ENCODE measurements at regions not wholly inside any gene's neighbourhood (a gene's known extent, or its start where the extent isn't known, plus 50 kb on each side); places are given as distances from the start of the nearest gene placed in this dataset.

DNA sequence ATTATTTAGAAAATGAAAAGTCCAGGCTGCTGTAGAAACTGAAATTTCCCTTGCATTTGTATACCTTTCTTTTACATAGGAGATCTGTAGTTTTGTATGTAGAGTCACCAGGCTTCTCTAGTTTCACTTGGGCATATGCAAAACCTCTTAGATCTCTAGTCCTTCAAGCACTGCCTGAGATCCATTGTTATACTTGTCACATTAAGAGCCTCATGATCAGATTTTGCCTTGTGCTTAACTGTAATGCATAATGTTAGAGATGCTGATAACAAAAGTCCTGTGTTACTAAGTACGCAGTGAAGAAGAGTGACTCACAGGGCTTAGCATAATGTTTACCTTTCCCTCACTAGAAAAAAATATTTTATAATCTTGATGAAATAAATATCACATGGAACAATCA is 250.2 kb downstream of the CYLC2 start:
- no peaks in the 10 kb centered on the region for H4K20me1 ChIP-seq (ENCODE audit: insufficient read depth)
- TF ChIP-seq EZH2 (IDR thresholded peaks at IDR 0.05; ENCODE audit: low read depth) = no peak
- TF ChIP-seq, protein P1, sequence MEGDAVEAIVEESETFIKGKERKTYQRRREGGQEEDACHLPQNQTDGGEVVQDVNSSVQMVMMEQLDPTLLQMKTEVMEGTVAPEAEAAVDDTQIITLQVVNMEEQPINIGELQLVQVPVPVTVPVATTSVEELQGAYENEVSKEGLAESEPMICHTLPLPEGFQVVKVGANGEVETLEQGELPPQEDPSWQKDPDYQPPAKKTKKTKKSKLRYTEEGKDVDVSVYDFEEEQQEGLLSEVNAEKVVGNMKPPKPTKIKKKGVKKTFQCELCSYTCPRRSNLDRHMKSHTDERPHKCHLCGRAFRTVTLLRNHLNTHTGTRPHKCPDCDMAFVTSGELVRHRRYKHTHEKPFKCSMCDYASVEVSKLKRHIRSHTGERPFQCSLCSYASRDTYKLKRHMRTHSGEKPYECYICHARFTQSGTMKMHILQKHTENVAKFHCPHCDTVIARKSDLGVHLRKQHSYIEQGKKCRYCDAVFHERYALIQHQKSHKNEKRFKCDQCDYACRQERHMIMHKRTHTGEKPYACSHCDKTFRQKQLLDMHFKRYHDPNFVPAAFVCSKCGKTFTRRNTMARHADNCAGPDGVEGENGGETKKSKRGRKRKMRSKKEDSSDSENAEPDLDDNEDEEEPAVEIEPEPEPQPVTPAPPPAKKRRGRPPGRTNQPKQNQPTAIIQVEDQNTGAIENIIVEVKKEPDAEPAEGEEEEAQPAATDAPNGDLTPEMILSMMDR (conservative IDR thresholded peaks at IDR 0.05) = no peak
- no peak overlapping the region for H3K4me3 ChIP-seq
- no peaks in the 10 kb centered on the region for H3K79me2 ChIP-seq (ENCODE audit: low read depth)
- no peak overlapping the region for H2AFZ ChIP-seq
- POLR2A ChIA-PET (ENCODE audit: unreplicated experiment) = no interaction called here
- no peaks in the 10 kb centered on the region for H3F3A ChIP-seq (ENCODE audit: insufficient read depth, low read depth)
- no peaks in the 10 kb centered on the region for H3K9me3 ChIP-seq (ENCODE audit: insufficient read depth, low read depth)
- H3K4me1 ChIP-seq (replicated peaks; ENCODE audit: insufficient read depth) = no peaks in the 10 kb centered on the region
- no peak overlapping the region for H3K4me2 ChIP-seq
- no peaks in the 10 kb centered on the region for H3K27me3 ChIP-seq (ENCODE audit: insufficient read depth, low read depth)
- H3K36me3 ChIP-seq (ENCODE audit: low read depth) = no peaks in the 10 kb centered on the region
- no peaks in the 10 kb centered on the region for H3K9me2 ChIP-seq (ENCODE audit: insufficient read depth)
- no peak for DNase-seq
- BruUV-seq (replicated peaks) = no TSS peak
- CTCF ChIA-PET = no interaction called here
- no peak overlapping the region for H3K27ac ChIP-seq
- intact Hi-C loops (cut with micrococcal nuclease; ENCODE audit: unreplicated experiment) = no loop called here

DNA sequence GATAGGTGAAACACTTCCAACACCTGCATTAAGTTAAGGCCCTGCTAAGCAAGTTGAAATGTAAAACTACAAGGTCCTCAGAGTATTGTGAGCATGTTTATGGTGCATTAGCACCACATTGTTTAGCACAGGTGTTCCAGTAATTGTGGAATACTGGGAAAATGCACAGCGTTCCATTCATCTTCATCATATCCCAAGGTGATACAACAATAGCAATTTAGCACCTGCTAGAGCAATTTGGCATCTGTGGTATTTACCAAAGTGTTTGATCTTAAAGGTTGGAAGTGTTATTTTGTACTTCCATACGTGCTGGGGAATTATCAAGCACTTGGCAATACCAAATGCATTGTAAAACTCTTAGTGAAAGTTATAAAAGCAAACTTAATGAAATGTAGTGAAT is 266.8 kb downstream of the CYLC2 start:
- Histone ChIP-seq H2AFZ (no peak overlapping the region), H3K9me2 (ENCODE audit: insufficient read depth) (no peaks in the 10 kb centered on the region), H3K27ac (no peak overlapping the region), H3K36me3 (ENCODE audit: low read depth) (no peaks in the 10 kb centered on the region), H4K20me1 (ENCODE audit: insufficient read depth) (no peaks in the 10 kb centered on the region), H3K27me3 (ENCODE audit: insufficient read depth, low read depth) (no peaks in the 10 kb centered on the region), H3K79me2 (ENCODE audit: low read depth) (no peaks in the 10 kb centered on the region), H3F3A (ENCODE audit: insufficient read depth, low read depth) (no peaks in the 10 kb centered on the region), H3K9me3 (ENCODE audit: insufficient read depth, low read depth) (no peaks in the 10 kb centered on the region), H3K4me3 (no peak overlapping the region), H3K4me1 (replicated peaks; ENCODE audit: insufficient read depth) (no peaks in the 10 kb centered on the region), H3K4me2 (no peak overlapping the region)
- DNase-seq = no peak
- intact Hi-C loops (cut with micrococcal nuclease; ENCODE audit: unreplicated experiment) = no loop called here
- no TSS peak for BruUV-seq (replicated peaks)
- no peak for TF ChIP-seq EZH2 (IDR thresholded peaks at IDR 0.05; ENCODE audit: low read depth)
- TF ChIP-seq, protein P1 (conservative IDR thresholded peaks at IDR 0.05) = no peak
- ChIA-PET POLR2A (ENCODE audit: unreplicated experiment) (no interaction called here), CTCF (no interaction called here)

DNA sequence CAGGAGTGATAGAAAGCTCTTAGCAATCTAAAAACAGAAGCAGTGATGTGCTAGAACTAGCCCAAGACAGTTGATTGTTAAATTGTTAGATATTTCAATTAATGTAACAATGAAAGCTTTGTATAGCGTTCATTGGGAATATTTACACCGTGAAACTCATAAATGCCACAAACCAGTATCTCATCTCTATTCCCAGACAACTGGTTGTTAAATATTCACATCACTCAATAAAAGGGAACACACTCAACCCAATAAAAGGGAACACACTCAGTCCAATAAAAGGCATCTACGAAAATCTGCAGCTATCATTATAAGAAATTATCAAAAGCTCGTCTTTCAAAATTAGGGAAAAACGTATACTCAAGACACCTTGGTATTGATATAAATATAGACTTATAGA is 270.9 kb downstream of the CYLC2 start:
- Histone ChIP-seq H3K27ac (no peak overlapping the region), H4K20me1 (ENCODE audit: insufficient read depth) (no peaks in the 10 kb centered on the region), H3K36me3 (ENCODE audit: low read depth) (no peaks in the 10 kb centered on the region), H3K27me3 (ENCODE audit: insufficient read depth, low read depth) (no peaks in the 10 kb centered on the region), H3K4me1 (replicated peaks; ENCODE audit: insufficient read depth) (no peaks in the 10 kb centered on the region), H3K4me2 (no peak overlapping the region), H3F3A (ENCODE audit: insufficient read depth, low read depth) (no peaks in the 10 kb centered on the region), H2AFZ (no peak overlapping the region), H3K9me2 (ENCODE audit: insufficient read depth) (no peaks in the 10 kb centered on the region), H3K79me2 (ENCODE audit: low read depth) (no peaks in the 10 kb centered on the region), H3K4me3 (no peak overlapping the region), H3K9me3 (ENCODE audit: insufficient read depth, low read depth) (no peaks in the 10 kb centered on the region)
- ChIA-PET CTCF (interaction anchor here (0.6 kb wide), 1 partner anchor 1573 kb away, joined by 3 read pairs; no protein-coding TSS in a partner anchor), POLR2A (ENCODE audit: unreplicated experiment) (no interaction called here)
- intact Hi-C loops (cut with micrococcal nuclease; ENCODE audit: unreplicated experiment) = no loop called here
- no TSS peak for BruUV-seq (replicated peaks)
- no peak for DNase-seq
- TF ChIP-seq, protein P1 (conservative IDR thresholded peaks at IDR 0.05) = no peak
- TF ChIP-seq EZH2 (IDR thresholded peaks at IDR 0.05; ENCODE audit: low read depth) = no peak

Measured in PC-9 (cell line).